ENCODE measurements at regions not wholly inside any gene's neighbourhood (a gene's known extent, or its start where the extent isn't known, plus 50 kb on each side); places are given as distances from the start of the nearest gene placed in this dataset.

GRCh38 chr19:28828276-28828870 lies 384.6 kb downstream of the UQCRFS1 start:
- DNase-seq, result no peak
- intact Hi-C loops (cut with micrococcal nuclease), result no loop called here
- H3K27ac ChIP-seq (replicated peaks), result no peak overlapping the region
- H3K4me3 ChIP-seq, result no peak overlapping the region
- peaks cover 4% of the 10 kb centered on the region for H3K27me3 ChIP-seq (ENCODE audit: low read depth)
- no peak for TF ChIP-seq CTCF (IDR thresholded peaks at IDR 0.05; ENCODE audit: borderline replicate concordance)
- H3K4me1 ChIP-seq, result no peaks in the 10 kb centered on the region
- no peaks in the 10 kb centered on the region for H3K9me3 ChIP-seq (replicated peaks)
- no peaks in the 10 kb centered on the region for H3K36me3 ChIP-seq

- intact Hi-C loops (cut with micrococcal nuclease), result no loop called here
- Histone ChIP-seq H3K4me3 (no peak overlapping the region), H3K36me3 (no peaks in the 10 kb centered on the region), H3K27me3 (ENCODE audit: low read depth) (peaks cover 3% of the 10 kb centered on the region), H3K27ac (replicated peaks) (no peak overlapping the region), H3K9me3 (replicated peaks) (no peaks in the 10 kb centered on the region), H3K4me1 (no peaks in the 10 kb centered on the region)
- no peak for DNase-seq
- no peak for TF ChIP-seq CTCF (IDR thresholded peaks at IDR 0.05; ENCODE audit: borderline replicate concordance)
Measured at GRCh38 chr19:28827382-28827781, 385.6 kb downstream of the UQCRFS1 start.

GRCh38 chr19:28823338-28823961 lies 389.5 kb downstream of the UQCRFS1 start:
- Histone ChIP-seq H3K9me3 (replicated peaks) (no peaks in the 10 kb centered on the region), H3K4me3 (no peak overlapping the region), H3K4me1 (no peaks in the 10 kb centered on the region), H3K27ac (replicated peaks) (no peak overlapping the region), H3K36me3 (no peaks in the 10 kb centered on the region), H3K27me3 (ENCODE audit: low read depth) (no peaks in the 10 kb centered on the region)
- intact Hi-C loops (cut with micrococcal nuclease), result no loop called here
- DNase-seq, result no peak
- no peak for TF ChIP-seq CTCF (IDR thresholded peaks at IDR 0.05; ENCODE audit: borderline replicate concordance)

GRCh38 chr19:28820289-28820688 lies 392.7 kb downstream of the UQCRFS1 start:
- H3K4me1 ChIP-seq, result no peaks in the 10 kb centered on the region
- intact Hi-C loops (cut with micrococcal nuclease), result no loop called here
- H3K27me3 ChIP-seq (ENCODE audit: low read depth), result no peaks in the 10 kb centered on the region
- no peaks in the 10 kb centered on the region for H3K9me3 ChIP-seq (replicated peaks)
- DNase-seq, result no peak
- H3K27ac ChIP-seq (replicated peaks), result no peak overlapping the region
- H3K36me3 ChIP-seq, result no peaks in the 10 kb centered on the region
- no peak overlapping the region for H3K4me3 ChIP-seq
- TF ChIP-seq CTCF (IDR thresholded peaks at IDR 0.05; ENCODE audit: borderline replicate concordance), result no peak

GRCh38 chr19:28815257-28815656 lies 397.7 kb downstream of the UQCRFS1 start:
- intact Hi-C loops (cut with micrococcal nuclease), result no loop called here
- H3K4me1 ChIP-seq, result no peaks in the 10 kb centered on the region
- no peaks in the 10 kb centered on the region for H3K36me3 ChIP-seq
- TF ChIP-seq CTCF (IDR thresholded peaks at IDR 0.05; ENCODE audit: borderline replicate concordance), result no peak
- no peaks in the 10 kb centered on the region for H3K9me3 ChIP-seq (replicated peaks)
- no peak overlapping the region for H3K4me3 ChIP-seq
- no peak overlapping the region for H3K27ac ChIP-seq (replicated peaks)
- H3K27me3 ChIP-seq (ENCODE audit: low read depth), result no peaks in the 10 kb centered on the region
- no peak for DNase-seq

Measured in left ventricle myocardium inferior (tissue), 1 donor.